Sigmoid colon (tissue), 4 donors: ENCODE measurements at regions not wholly inside any gene's neighbourhood (a gene's known extent, or its start where the extent isn't known, plus 50 kb on each side); places are given as distances from the start of the nearest gene placed in this dataset.

ENCODE experiments used
- CTCF ChIP-seq, 4 experiments: fragments of 450-650 bp in 3 of 4; fragments of 200-600 bp in 1 of 4; IDR thresholded peaks; one replicate each; pipeline ENCODE4 v1.5.1; 2016 to 2019; ENCODE audit warnings: antibody characterized with exemption in 4 of 4, mild to moderate bottlenecking in 3 of 4, moderate library complexity in 2 of 4
- EP300 ChIP-seq, 4 donors: sonication (generic); formaldehyde crosslinking; IDR thresholded peaks; one replicate each; pipeline ENCODE4 v1.6.1; 2017; ENCODE audit warnings: antibody characterized with exemption in 4 of 4
- POLR2A ChIP-seq, 2 donors: fragments of 450-650 bp; IDR thresholded peaks; one replicate each; pipeline ENCODE4 v1.6.1; 2016; ENCODE audit warnings: antibody characterized with exemption in 2 of 2, mild to moderate bottlenecking in 2 of 2, moderate library complexity in 2 of 2

GRCh38 chr5:118551716-118552115 is 436.6 kb downstream of the DTWD2 start:
- no peak for TF ChIP-seq EP300 (IDR thresholded peaks at IDR 0.05)
- TF ChIP-seq CTCF (IDR thresholded peaks at IDR 0.05): no peak
- TF ChIP-seq POLR2A (IDR thresholded peaks at IDR 0.05): no peak
